SK-N-SH treated with all-trans-retinoic acid at 6 μM for 48 hours (cell line): ENCODE measurements at regions not wholly inside any gene's neighbourhood (a gene's known extent, or its start where the extent isn't known, plus 50 kb on each side); places are given as distances from the start of the nearest gene placed in this dataset.

ENCODE experiments used
- ATAC-seq: fragments of 200-7000 bp; cut with Tn5 transposase; 3 replicates; pipeline ENCODE4 v1.9.1; 2020; ENCODE audit warnings: mild to moderate bottlenecking, moderate library complexity
- ARNTL ChIP-seq: fragments of 450-650 bp; formaldehyde crosslinking; IDR thresholded peaks from 2 replicates; pipeline ENCODE4 v1.5.0; 2020; ENCODE audit warnings: low read depth, mild to moderate bottlenecking, moderate library complexity, borderline replicate concordance
- BACH2 ChIP-seq: fragments of 250-450 bp; sonication (Bioruptor Pico); IDR thresholded peaks from 2 replicates; pipeline ENCODE4 v1.9.0; 2021; ENCODE audit warnings: mild to moderate bottlenecking, borderline replicate concordance
- CSDC2 ChIP-seq: fragments of 250-450 bp; sonication (Bioruptor Pico); IDR thresholded peaks from 2 replicates; pipeline ENCODE4 v1.5.0; 2020; ENCODE audit warnings: mild to moderate bottlenecking, moderate library complexity
- ESRRG ChIP-seq: fragments of 250-450 bp; sonication (Bioruptor Pico); IDR thresholded peaks from 2 replicates; pipeline ENCODE4 v1.6.1; 2021; ENCODE audit warnings: mild to moderate bottlenecking
- GLIS3 ChIP-seq: fragments of 250-450 bp; sonication (Bioruptor Pico); IDR thresholded peaks from 2 replicates; pipeline ENCODE4 v1.5.0; 2020; ENCODE audit warnings: mild to moderate bottlenecking, moderate library complexity
- ISL1 ChIP-seq: fragments of 250-450 bp; sonication (Bioruptor Pico); IDR thresholded peaks from 2 replicates; pipeline ENCODE4 v2.1.2; 2022; ENCODE audit warnings: mild to moderate bottlenecking, moderate library complexity
- OSR1 ChIP-seq: fragments of 250-450 bp; sonication (Bioruptor Pico); IDR thresholded peaks from 2 replicates; pipeline ENCODE4 v1.8.0; 2022; ENCODE audit warnings: moderate library complexity, mild to moderate bottlenecking, inconsistent platforms
- PATZ1 ChIP-seq: fragments of 250-450 bp; sonication (Bioruptor Pico); IDR thresholded peaks from 2 replicates; pipeline ENCODE4 v1.8.0; 2020; ENCODE audit warnings: mild to moderate bottlenecking, moderate library complexity, borderline replicate concordance
- PPARA ChIP-seq: fragments of 250-450 bp; sonication (Bioruptor Pico); IDR thresholded peaks from 2 replicates; pipeline ENCODE4 v1.5.0; 2020; ENCODE audit warnings: mild to moderate bottlenecking, borderline replicate concordance
- RARB ChIP-seq: fragments of 250-450 bp; sonication (Bioruptor Pico); IDR thresholded peaks from 2 replicates; pipeline ENCODE4 v1.8.0; 2021; ENCODE audit warnings: mild to moderate bottlenecking, moderate library complexity
- SNAI2 ChIP-seq: fragments of 250-450 bp; sonication (Bioruptor Pico); IDR thresholded peaks from 2 replicates; pipeline ENCODE4 v1.5.0; 2020; ENCODE audit warnings: mild to moderate bottlenecking, moderate library complexity
- TCF4 ChIP-seq: fragments of 250-450 bp; sonication (Bioruptor Pico); IDR thresholded peaks from 2 replicates; pipeline ENCODE4 v1.8.0; 2021; ENCODE audit warnings: mild to moderate bottlenecking, moderate library complexity, borderline replicate concordance
- TSHZ2 ChIP-seq: fragments of 250-450 bp; sonication (Bioruptor Pico); IDR thresholded peaks from 2 replicates; pipeline ENCODE4 v1.5.0; 2020; ENCODE audit warnings: mild to moderate bottlenecking, moderate library complexity
- ZC3H10 ChIP-seq: fragments of 250-450 bp; sonication (Bioruptor Pico); IDR thresholded peaks from 2 replicates; pipeline ENCODE4 v1.5.1; 2021; ENCODE audit warnings: mild to moderate bottlenecking, moderate library complexity
- ZFP3 ChIP-seq: fragments of 250-450 bp; sonication (Bioruptor Pico); IDR thresholded peaks from 2 replicates; pipeline ENCODE4 v1.5.0; 2020; ENCODE audit warnings: mild to moderate bottlenecking, moderate library complexity
- ZFP30 ChIP-seq: fragments of 450-650 bp; formaldehyde crosslinking; IDR thresholded peaks from 2 replicates; pipeline ENCODE4 v1.5.0; 2022; ENCODE audit warnings: mild to moderate bottlenecking, moderate library complexity
- ZNF565 ChIP-seq: fragments of 450-650 bp; formaldehyde crosslinking; conservative IDR thresholded peaks from 2 replicates; pipeline ENCODE4 v1.5.0; 2020; ENCODE audit warnings: low read depth, mild to moderate bottlenecking, moderate library complexity
- ZNF70 ChIP-seq: fragments of 450-650 bp; formaldehyde crosslinking; IDR thresholded peaks from 2 replicates; pipeline ENCODE4 v1.5.0; 2020; ENCODE audit warnings: mild to moderate bottlenecking, moderate library complexity
- ZNF8 ChIP-seq: fragments of 450-650 bp; formaldehyde crosslinking; IDR thresholded peaks from 2 replicates; pipeline ENCODE4 v1.5.0; 2020; ENCODE audit warnings: mild to moderate bottlenecking, moderate library complexity
- TF ChIP-seq, protein P1 (sequence below): fragments of 250-450 bp; sonication (Bioruptor Pico); IDR thresholded peaks from 2 replicates; pipeline ENCODE4 v1.5.1; 2021; ENCODE audit warnings: mild to moderate bottlenecking, moderate library complexity
- TF ChIP-seq, protein P2 (sequence below): fragments of 250-450 bp; sonication (Bioruptor Pico); IDR thresholded peaks from 2 replicates; pipeline ENCODE4 v1.8.0; 2021; ENCODE audit warnings: low read depth, mild to moderate bottlenecking, moderate library complexity, borderline replicate concordance

GRCh38 chr15:61318301-61318700 lies 89.2 kb upstream of the RORA start:
- no peak for TF ChIP-seq TCF4 (CRISPR knock-in tag)
- TF ChIP-seq ESRRG, result no peak
- TF ChIP-seq, protein P1, sequence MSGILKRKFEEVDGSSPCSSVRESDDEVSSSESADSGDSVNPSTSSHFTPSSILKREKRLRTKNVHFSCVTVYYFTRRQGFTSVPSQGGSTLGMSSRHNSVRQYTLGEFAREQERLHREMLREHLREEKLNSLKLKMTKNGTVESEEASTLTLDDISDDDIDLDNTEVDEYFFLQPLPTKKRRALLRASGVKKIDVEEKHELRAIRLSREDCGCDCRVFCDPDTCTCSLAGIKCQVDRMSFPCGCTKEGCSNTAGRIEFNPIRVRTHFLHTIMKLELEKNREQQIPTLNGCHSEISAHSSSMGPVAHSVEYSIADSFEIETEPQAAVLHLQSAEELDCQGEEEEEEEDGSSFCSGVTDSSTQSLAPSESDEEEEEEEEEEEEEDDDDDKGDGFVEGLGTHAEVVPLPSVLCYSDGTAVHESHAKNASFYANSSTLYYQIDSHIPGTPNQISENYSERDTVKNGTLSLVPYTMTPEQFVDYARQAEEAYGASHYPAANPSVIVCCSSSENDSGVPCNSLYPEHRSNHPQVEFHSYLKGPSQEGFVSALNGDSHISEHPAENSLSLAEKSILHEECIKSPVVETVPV, result no peak
- no peak for TF ChIP-seq CSDC2 (CRISPR knock-in tag)
- no peak for TF ChIP-seq TSHZ2 (CRISPR knock-in tag)
- TF ChIP-seq SNAI2 (CRISPR knock-in tag), result no peak
- ATAC-seq, result no peak

- no peak for TF ChIP-seq ZFP3 (CRISPR knock-in tag)
- TF ChIP-seq TSHZ2 (CRISPR knock-in tag), result no peak
- TF ChIP-seq ZFP30 (CRISPR knock-in tag), result no peak
- TF ChIP-seq TCF4 (CRISPR knock-in tag), result no peak
- no peak for ATAC-seq
Observed at GRCh38 chr15:61315471-61315870, 86.4 kb upstream of the RORA start.

DNA sequence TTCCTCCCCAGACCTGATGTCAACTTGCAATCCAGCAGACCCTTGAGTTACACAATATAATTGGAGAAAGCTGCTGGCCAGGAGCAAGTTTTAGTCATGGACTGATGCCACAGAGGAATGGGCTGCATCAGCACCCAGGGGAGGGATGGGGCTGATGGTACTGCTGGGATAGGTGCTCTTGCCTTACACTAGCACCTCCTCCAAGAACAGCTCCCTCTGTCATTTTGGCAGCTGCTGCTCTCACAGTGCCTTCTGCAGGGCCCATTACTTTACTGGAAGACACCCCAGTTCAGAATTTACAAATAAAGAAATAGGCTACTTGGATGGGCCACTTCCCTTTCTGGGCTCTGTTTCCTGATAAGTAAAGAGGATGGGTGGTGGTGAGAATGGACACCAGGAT lies 85.3 kb upstream of the RORA start:
- ATAC-seq, result no peak
- TF ChIP-seq ARNTL (CRISPR knock-in tag) (no peak), PPARA (CRISPR knock-in tag) (no peak), GLIS3 (CRISPR knock-in tag) (no peak), ISL1 (CRISPR knock-in tag) (no peak), ZFP3 (CRISPR knock-in tag) (no peak), TCF4 (CRISPR knock-in tag) (no peak), ZNF8 (CRISPR knock-in tag) (no peak), BACH2 (CRISPR knock-in tag) (no peak), ZC3H10 (CRISPR knock-in tag) (no peak), ZNF565 (CRISPR knock-in tag) (no peak), ESRRG (no peak), SNAI2 (CRISPR knock-in tag) (no peak), PATZ1 (CRISPR knock-in tag) (no peak), ZNF70 (CRISPR knock-in tag) (no peak), RARB (CRISPR knock-in tag) (no peak), OSR1 (CRISPR knock-in tag) (no peak), ZFP30 (CRISPR knock-in tag) (no peak), TSHZ2 (CRISPR knock-in tag) (no peak)
- TF ChIP-seq, protein P2, sequence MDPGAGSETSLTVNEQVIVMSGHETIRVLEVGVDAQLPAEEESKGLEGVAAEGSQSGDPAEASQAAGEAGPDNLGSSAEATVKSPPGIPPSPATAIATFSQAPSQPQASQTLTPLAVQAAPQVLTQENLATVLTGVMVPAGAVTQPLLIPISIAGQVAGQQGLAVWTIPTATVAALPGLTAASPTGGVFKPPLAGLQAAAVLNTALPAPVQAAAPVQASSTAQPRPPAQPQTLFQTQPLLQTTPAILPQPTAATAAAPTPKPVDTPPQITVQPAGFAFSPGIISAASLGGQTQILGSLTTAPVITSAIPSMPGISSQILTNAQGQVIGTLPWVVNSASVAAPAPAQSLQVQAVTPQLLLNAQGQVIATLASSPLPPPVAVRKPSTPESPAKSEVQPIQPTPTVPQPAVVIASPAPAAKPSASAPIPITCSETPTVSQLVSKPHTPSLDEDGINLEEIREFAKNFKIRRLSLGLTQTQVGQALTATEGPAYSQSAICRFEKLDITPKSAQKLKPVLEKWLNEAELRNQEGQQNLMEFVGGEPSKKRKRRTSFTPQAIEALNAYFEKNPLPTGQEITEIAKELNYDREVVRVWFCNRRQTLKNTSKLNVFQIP (CRISPR knock-in tag), result no peak
- TF ChIP-seq, protein P1, result no peak
